T47D (cell line): ENCODE measurements at regions not wholly inside any gene's neighbourhood (a gene's known extent, or its start where the extent isn't known, plus 50 kb on each side); places are given as distances from the start of the nearest gene placed in this dataset.
"Not testable (repeated sequence)": the region's sequence is repeated elsewhere in the genome, so short reads cannot be mapped to it uniquely, and the experiment has no call there.

Source experiments
- DNase-seq, 2 experiments: peaks; one replicate each; pipeline versions ENCODE4 v3.0.0 to v3.0.0-alpha.2; 2011 to 2012; ENCODE audit warnings: low read depth in 1 of 2, low spot score in 1 of 2
- JUND ChIP-seq: IDR thresholded peaks from 2 replicates; pipeline ENCODE4 v1.6.1; 2012; ENCODE audit warnings: low read depth
- in situ Hi-C: cut with HindIII; loops from 2 replicates; pipeline ENCODE4 v1.10.0; 2016; ENCODE audit warnings: low sequenced_read_pairs, low pct_unique_long_range_greater_than_20kb

DNA sequence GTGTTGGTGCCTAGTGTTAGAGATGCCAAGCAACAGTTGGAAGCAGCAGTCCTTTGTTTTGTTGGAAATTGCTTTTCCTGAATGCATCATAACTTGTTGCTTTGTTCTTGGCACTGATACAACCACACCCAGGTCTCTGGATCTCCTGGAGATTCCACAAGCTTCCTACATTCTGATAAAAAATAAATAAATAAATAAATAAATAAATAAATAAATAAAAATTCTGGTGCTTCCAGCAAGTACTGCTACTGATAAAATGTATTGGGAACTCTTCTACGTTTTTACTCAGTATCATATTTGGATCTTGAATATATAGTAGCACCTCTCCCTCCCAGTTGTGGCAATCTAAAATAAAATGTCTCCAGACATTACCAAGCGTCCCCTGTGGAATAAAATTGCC is 62.7 kb upstream of the GRID2 start:
- in situ Hi-C loops, result no loop called here
- no peak for TF ChIP-seq JUND
- DNase-seq, result no peak

DNA sequence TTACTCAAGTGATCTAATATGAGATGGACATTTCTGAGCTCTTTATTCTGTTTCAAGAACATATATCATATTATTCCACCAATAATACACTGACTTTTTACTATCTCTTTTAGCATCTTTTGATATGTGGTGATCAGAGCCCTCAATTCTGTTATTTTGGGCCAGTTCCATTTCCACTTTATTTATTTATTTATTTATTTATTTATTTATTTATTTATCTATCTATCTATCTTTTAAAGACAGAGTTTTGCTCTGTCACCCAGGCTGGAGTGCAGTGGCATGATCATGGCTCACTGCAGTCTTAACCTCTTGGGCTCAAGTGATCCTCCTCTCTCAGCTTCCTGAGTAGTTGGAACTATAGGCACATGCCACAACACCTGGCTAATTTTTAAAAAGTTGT is 57.4 kb upstream of the GRID2 start:
- in situ Hi-C loops, result no loop called here

DNA sequence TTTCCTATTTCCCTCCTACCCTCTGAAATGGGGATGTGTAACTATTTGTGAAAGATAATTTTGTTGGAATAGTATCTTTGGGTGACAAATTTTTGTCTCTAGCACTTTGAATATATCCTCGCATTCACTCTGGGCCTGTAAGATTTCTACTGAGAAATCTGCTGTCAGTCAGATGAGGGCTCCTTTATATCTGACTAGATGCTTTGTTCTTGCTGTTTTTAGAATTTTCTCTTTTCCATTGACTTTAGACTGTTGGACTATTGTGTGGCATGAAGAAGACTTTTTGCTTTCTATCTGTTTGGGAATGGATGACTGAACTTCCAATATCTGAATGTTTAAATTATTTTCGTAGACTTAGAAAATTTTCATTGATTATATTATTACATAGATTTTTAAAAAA is 54.2 kb upstream of the GRID2 start:
- in situ Hi-C loops, result no loop called here
- no peak for DNase-seq
- no peak for TF ChIP-seq JUND

More for the DNA sequence above, 57.4 kb upstream of the GRID2 start:
- TF ChIP-seq JUND, result no peak
- DNase-seq, result no peak

DNA sequence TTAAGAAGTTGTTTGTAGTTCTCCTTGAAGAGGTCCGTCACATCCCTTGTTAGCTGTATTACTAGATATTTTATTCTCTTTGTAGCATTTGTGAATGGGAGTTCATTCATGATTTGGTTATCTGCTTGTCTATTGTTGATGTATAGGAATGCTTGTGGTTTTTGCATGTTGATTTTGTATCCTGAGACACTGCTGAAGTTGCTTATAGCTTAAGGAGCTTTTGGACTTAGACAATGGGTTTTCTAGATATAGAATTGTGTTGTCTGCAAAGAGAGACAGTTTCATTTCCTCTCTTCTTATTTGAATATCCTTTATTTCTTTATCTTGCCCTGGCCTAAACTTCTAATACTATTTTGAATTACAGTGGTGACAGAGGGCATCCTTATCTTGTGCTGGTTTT is 52.1 kb upstream of the GRID2 start:
- TF ChIP-seq JUND, result no peak
- in situ Hi-C loops, result no loop called here
- DNase-seq, result no peak

DNA sequence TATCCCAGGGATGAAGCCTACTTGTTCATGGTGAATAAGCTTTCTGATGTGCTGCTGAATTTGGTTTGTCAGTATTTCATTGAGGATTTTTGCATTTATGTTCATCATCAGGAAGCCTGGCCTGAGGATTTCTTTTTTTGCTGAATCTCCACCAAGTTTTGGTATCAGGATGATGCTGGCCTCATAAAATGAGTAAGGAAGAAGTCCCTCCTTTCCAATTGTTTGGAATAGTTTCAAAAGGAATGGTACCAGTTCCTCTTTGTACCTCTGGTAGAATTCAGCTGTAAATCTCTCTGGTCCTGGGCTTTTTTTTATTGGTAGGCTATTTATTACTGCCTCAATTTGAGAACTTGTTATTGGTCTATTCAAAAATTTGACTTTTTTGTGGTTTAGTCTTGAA is 51.4 kb upstream of the GRID2 start:
- in situ Hi-C loops, DNase-seq: not testable (repeated sequence)

GRCh38 chr4:92252846-92253245 is 50.9 kb upstream of the GRID2 start:
- no peak for TF ChIP-seq JUND
- no peak for DNase-seq
- in situ Hi-C loops, result no loop called here

GRCh38 chr4:92253550-92253949 is 50.2 kb upstream of the GRID2 start:
- DNase-seq, result no peak
- no peak for TF ChIP-seq JUND
- in situ Hi-C loops, result no loop called here
